ENCODE measurements at regions not wholly inside any gene's neighbourhood (a gene's known extent, or its start where the extent isn't known, plus 50 kb on each side); places are given as distances from the start of the nearest gene placed in this dataset.

- TF ChIP-seq CTCF (IDR thresholded peaks at IDR 0.05): no peak
- no peak for TF ChIP-seq TP53 (CRISPR knock-in tag; IDR thresholded peaks at IDR 0.05)
- no peak for TF ChIP-seq USF1 (CRISPR knock-in tag; IDR thresholded peaks at IDR 0.05)
- no peak for TF ChIP-seq NR2C2 (CRISPR knock-in tag; IDR thresholded peaks at IDR 0.05)
- no peak for TF ChIP-seq TEAD4 (CRISPR knock-in tag; IDR thresholded peaks at IDR 0.05)
- TF ChIP-seq E2F1 (CRISPR knock-in tag; IDR thresholded peaks at IDR 0.05): no peak
- TF ChIP-seq E2F5 (CRISPR knock-in tag; IDR thresholded peaks at IDR 0.05): no peak
- TF ChIP-seq ZNF263 (CRISPR knock-in tag; IDR thresholded peaks at IDR 0.05; ENCODE audit: low read depth): no peak
Measured at GRCh38 chr2:155513248-155513647, 814.8 kb downstream of the KCNJ3 start.
